ENCODE measurements at regions not wholly inside any gene's neighbourhood (a gene's known extent, or its start where the extent isn't known, plus 50 kb on each side); places are given as distances from the start of the nearest gene placed in this dataset.

DNA sequence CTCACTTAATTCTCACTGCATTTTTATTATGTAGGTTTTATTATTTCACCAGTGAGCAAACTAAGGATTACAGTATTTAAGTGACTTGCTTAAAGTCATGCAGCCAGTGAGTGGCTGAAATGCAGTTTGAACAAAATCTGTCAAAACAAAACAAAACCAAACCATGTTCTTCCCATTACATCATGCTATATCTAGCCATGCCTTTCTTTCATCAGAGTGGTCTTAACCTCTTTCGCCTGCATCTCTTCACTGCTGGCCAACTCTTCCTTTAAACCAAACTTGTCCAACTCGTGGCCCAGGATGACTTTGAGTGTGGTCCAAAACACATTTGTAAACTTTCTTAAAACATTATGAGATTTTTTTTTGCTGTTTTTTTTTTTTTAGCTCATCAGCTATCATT is 223.2 kb downstream of the PCDH7 start:
- TF ChIP-seq, protein P1, sequence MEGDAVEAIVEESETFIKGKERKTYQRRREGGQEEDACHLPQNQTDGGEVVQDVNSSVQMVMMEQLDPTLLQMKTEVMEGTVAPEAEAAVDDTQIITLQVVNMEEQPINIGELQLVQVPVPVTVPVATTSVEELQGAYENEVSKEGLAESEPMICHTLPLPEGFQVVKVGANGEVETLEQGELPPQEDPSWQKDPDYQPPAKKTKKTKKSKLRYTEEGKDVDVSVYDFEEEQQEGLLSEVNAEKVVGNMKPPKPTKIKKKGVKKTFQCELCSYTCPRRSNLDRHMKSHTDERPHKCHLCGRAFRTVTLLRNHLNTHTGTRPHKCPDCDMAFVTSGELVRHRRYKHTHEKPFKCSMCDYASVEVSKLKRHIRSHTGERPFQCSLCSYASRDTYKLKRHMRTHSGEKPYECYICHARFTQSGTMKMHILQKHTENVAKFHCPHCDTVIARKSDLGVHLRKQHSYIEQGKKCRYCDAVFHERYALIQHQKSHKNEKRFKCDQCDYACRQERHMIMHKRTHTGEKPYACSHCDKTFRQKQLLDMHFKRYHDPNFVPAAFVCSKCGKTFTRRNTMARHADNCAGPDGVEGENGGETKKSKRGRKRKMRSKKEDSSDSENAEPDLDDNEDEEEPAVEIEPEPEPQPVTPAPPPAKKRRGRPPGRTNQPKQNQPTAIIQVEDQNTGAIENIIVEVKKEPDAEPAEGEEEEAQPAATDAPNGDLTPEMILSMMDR (IDR thresholded peaks at IDR 0.05), result no peak
- no peak for TF ChIP-seq POLR2A (IDR thresholded peaks at IDR 0.05)

Measured in right lobe of liver (tissue), 4 donors.